ENCODE measurements at regions not wholly inside any gene's neighbourhood (a gene's known extent, or its start where the extent isn't known, plus 50 kb on each side); places are given as distances from the start of the nearest gene placed in this dataset.

DNA sequence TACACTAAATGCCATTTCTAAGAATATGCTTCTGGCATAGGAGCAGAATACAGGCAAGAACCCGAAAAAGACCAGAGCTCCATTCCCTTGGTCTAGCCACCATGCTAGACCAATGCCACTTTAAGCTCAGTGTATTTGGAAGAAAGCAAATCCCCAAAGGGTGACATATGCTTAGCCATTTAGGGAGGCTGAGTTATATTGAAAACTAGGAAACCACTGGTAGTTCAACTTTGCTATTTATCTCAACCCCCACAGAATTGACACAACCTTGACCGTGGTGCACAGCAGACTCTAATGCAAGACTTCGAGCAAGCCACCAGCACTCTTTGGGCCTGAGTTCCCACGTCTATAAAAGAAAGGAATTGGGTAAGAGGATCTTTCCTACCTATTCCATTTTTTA is 167.9 kb downstream of the ADSS2 start:
- TF ChIP-seq, protein P1, sequence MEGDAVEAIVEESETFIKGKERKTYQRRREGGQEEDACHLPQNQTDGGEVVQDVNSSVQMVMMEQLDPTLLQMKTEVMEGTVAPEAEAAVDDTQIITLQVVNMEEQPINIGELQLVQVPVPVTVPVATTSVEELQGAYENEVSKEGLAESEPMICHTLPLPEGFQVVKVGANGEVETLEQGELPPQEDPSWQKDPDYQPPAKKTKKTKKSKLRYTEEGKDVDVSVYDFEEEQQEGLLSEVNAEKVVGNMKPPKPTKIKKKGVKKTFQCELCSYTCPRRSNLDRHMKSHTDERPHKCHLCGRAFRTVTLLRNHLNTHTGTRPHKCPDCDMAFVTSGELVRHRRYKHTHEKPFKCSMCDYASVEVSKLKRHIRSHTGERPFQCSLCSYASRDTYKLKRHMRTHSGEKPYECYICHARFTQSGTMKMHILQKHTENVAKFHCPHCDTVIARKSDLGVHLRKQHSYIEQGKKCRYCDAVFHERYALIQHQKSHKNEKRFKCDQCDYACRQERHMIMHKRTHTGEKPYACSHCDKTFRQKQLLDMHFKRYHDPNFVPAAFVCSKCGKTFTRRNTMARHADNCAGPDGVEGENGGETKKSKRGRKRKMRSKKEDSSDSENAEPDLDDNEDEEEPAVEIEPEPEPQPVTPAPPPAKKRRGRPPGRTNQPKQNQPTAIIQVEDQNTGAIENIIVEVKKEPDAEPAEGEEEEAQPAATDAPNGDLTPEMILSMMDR (IDR thresholded peaks at IDR 0.05): no peak
- no peak for TF ChIP-seq POLR2A (IDR thresholded peaks at IDR 0.05; ENCODE audit: low read depth)
- TF ChIP-seq POLR2AphosphoS5 (IDR thresholded peaks at IDR 0.05): no peak
- TF ChIP-seq EP300 (IDR thresholded peaks at IDR 0.05): no peak

Measured in esophagus muscularis mucosa (tissue), 4 donors.